ENCODE measurements at regions not wholly inside any gene's neighbourhood (a gene's known extent, or its start where the extent isn't known, plus 50 kb on each side); places are given as distances from the start of the nearest gene placed in this dataset.

DNA sequence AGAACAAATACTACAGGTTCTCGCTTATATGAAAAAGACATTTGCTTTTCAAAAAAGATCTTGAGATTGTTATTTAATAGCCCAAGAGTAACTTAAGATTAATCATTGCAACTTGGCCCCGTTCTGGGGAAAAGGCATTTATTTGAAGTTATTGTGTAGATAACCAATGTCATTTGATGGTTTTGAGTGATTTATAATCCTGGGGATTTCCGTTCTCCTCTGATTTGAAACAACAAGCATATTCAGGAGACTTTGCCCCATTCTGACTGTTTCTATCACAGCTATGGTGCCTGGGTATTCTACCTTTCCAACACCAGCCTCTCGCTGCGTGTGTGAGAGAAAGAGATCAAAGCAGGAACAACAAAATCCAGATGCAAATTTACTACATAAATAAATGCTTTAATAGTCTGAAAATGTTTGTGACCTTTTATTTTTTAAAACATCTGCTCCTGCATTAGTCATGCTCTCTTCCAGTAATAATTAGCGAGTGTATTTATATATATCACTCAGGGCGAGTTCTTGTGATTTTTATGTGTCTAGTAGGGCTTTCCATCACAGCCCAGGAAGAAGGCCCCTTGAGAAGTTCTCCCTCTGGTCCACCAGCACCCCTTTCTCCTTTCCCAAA lies 197.9 kb upstream of the FOXQ1 start:
- DNase-seq = no peak

GRCh38 chr6:1111361-1111760 lies 200.5 kb upstream of the FOXQ1 start:
- DNase-seq = no peak

DNA sequence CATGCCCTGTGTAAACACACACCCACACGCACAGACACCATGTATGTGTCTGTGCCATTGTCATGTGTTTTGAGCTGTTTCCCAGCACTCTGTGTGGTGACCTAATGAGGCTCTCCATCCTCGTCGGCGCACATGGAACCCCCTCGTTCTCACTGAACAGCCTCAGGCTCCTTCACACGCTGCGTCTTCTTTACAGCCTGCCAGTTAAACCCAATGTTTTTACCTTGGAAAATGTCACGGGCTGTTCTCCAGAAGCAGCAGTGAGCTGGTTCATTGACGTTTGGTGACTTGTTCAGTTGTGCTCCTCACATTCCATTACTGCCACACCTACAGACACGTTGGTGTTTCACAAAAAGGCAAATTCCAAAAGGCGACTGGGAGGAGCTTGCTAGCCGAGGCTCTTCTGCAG lies 201.0 kb upstream of the FOXQ1 start:
- DNase-seq = no peak

- DNase-seq = no peak
Observed at GRCh38 chr6:1110164-1110563, 201.7 kb upstream of the FOXQ1 start.

- no peak for DNase-seq
Observed at GRCh38 chr6:1109134-1109533, 202.8 kb upstream of the FOXQ1 start.

GRCh38 chr6:1108198-1108597 lies 203.7 kb upstream of the FOXQ1 start:
- DNase-seq = no peak

DNA sequence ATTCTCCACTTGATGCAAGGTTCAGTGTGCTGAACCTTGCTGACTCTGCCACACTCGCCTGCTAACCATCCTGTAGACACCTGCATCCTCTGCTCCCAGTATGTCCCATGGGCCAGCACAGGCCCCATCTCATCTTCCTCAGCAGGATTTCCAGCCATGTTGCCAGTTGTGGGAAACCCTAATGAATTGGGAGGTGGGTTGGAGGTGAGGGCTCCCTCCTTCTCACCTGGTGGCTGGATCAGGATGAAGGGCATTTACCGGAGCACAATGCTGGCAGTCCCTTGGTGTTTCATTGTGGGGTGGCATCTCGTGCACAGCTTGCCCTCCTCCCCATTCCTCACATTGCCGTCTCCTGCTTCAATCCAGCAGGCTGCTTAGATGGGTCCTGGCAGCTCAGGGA lies 204.3 kb upstream of the FOXQ1 start:
- no peak for DNase-seq

GRCh38 chr6:1105833-1106400 lies 206.0 kb upstream of the FOXQ1 start:
- no peak for DNase-seq

DNA sequence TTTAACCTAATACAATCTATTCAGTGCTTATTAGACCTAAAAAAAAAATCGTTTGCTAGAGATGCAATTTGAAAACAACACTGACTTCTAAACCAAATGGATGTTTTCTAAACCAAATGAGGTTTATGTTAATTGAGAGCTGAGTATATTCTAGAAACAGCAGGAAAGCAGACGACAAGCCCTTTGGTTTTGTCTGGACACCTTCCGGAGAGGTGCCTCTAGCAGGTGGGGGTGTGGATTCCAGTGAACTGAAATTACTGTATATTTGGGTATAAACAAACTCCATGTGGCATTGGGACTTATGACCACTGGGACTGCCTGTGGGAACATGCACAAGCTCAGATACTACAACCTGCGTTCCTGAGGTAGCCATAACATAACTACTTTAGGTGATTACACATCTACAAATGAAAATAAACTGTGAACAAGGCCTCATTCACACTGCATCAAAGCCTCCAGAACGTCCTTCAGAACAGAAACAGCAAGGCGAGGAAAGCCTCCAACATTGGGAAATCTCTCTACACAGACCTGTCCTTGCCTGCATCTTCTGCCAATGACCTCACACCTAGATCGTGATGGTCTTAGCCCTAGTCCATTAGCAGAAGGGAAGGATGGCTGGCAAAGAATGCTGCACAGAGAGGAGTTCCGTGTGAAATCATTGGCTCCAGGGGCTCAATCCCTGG lies 206.8 kb upstream of the FOXQ1 start:
- no peak for DNase-seq

GRCh38 chr6:1103945-1104623 lies 207.8 kb upstream of the FOXQ1 start:
- no peak for DNase-seq

- DNase-seq = no peak
Observed at GRCh38 chr6:1103021-1103420, 208.9 kb upstream of the FOXQ1 start.

GRCh38 chr6:1100269-1100668 lies 211.6 kb upstream of the FOXQ1 start:
- DNase-seq = no peak

DNA sequence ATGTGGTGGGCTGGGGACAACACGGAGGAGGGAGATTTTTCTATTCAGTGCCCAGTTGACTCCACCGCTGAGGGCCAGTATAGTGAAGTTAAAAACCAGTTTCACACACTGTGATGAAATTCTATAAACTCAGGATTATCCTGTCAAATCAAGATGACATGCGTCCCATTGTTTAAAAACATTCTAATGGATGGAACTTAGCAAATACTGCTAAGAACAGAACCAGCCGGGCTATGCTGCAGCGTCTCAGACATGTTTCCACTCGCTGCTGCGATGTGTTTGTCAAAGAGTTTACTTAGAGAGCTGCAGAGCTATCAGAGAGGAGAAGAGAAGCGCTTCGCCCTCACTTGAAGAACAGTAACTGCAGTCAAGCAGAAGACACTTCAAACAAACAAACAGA lies 212.6 kb upstream of the FOXQ1 start:
- no peak for DNase-seq

DNA sequence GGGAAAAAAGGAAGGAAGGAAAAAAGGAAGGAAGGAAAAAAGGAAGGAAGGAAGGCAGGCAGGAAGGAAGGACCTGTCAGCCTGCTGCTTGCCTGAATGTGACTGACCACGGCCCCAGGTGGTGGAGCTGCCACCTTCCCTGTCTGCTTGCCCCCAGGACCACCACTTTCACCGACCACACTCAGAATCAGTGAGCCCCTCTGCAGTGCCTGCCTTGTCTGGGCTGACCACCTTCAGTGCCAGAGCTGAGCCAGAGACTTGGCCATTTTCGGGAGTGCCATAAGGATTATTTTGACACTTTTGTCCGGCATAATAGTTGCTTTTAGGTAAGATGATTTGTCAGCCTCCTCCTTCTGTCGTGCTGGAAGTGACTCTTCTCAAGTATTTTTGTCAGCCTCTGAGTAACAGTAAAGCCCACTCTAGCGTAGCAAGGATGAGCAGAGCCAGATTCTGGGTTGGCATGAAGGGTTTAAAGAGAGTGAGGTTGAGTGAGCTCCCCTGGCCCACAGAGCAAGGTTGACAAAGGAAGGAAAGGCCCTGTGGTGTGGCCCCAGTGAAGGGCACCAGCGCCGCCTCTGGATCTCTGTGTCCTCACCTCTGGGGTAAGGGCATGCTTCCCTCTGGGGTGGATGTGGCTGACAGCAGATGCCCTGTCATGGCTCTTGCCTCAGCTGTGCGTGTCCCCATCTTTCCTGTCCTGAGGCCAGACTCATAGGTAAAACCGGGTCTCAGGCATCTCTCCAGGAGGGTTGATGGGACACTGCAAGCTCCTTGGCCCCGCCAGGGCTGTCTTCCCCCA lies 214.7 kb upstream of the FOXQ1 start:
- DNase-seq = no peak

GRCh38 chr6:1094306-1094705 lies 217.6 kb upstream of the FOXQ1 start:
- no peak for DNase-seq

- DNase-seq = no peak
Observed at GRCh38 chr6:1091900-1092299, 220.0 kb upstream of the FOXQ1 start.

- no peak for DNase-seq
Observed at GRCh38 chr6:1089859-1090258, 222.0 kb upstream of the FOXQ1 start.

GRCh38 chr6:1088492-1089001 lies 223.4 kb upstream of the FOXQ1 start:
- DNase-seq = no peak

- DNase-seq = no peak
Observed at GRCh38 chr6:1087154-1087843, 224.6 kb upstream of the FOXQ1 start.

DNA sequence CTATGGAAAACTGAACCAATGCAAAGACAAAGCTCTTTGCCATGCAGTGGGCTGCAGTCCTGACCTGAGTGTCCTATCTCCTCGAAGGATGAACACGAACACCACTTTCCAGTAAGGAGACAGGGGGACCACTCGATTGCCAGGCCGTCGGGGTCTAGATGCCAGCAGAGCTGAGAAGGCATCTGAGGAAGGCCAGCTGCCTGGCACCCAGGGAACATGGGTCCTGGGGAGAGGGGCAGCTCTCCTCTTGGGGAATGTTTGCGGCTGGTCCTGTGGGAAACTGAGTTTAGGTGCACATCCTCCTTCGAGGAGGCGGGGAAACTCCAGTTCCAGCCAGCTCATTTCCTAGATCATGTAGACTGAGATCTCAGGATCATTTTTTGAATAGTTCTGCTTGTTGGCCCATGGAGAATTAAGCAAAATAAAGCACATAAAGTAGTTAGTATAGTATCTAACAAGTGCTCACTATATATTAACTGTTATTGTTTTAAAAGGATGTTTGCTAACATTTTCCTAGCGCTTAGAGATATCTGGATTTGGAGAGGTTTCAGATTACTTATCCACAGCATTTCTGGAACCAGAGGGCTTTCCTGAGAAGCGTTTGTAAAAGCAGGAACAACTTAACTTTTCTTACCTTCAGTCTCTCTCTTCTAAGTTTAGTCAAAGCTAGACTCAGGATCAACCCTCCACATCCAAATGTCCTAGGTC lies 225.3 kb upstream of the FOXQ1 start:
- DNase-seq = no peak

- no peak for DNase-seq
Observed at GRCh38 chr6:1082285-1082935, 229.5 kb upstream of the FOXQ1 start.
